ENCODE measurements at regions not wholly inside any gene's neighbourhood (a gene's known extent, or its start where the extent isn't known, plus 50 kb on each side); places are given as distances from the start of the nearest gene placed in this dataset.

DNA sequence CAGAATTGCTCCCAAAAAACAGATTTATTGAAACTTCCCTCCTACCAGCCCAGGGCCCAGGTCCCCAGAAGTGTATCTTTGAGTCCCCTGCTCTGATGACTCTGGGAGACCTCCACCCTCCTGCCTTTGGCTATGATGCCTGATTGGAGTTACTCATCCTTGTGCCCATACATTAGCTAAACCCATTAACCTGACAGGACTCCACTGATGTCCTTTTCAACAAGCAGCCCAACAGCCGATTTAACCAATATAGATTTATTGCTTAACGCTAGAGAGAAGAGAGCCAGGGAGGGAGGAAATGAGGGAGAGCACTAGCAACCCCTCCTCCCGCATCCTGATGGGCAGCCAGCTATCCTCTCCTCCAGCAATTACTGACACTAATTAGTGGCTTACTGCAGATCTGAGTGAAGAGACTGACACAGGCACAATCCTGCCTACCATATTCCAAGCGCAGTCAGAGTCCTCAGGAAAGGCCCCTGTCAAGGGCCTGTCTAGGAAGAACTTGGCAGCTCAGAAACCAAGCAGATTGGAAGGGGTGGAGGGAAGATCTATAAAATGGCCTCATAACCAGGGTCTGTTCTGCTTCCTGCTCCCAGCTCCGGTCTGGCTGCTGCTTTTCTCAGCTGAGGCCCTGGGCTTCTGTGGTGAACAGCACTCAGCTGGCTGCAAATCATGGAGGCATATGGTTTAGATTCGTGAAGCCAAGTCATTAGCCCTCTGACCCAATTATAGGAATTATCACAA lies 484.5 kb upstream of the DAB1 start:
- TF ChIP-seq POLR2AphosphoS5 (IDR thresholded peaks at IDR 0.05; ENCODE audit: low read depth, low read length) (no peak), TAF1 (IDR thresholded peaks at IDR 0.05; ENCODE audit: borderline replicate concordance, low read depth, low read length) (no peak)
